B cell (primary cell): ENCODE measurements at regions not wholly inside any gene's neighbourhood (a gene's known extent, or its start where the extent isn't known, plus 50 kb on each side); places are given as distances from the start of the nearest gene placed in this dataset.

Experiments
- ATAC-seq: fragments of 200-7000 bp; cut with Tn5 transposase; one replicate; pipeline ENCODE4 v1.10.0; 2021; ENCODE audit warnings: low read depth, mild to moderate bottlenecking, moderate number of reproducible peaks, moderate library complexity
- CTCF ChIA-PET: fragments of 350-600 bp; sonication (Branson Sonifier 250); formaldehyde crosslinking; loops from one replicate; lab custom pipeline; 2021; ENCODE audit warnings: antibody characterized with exemption, inconsistent platforms; lab: Charles Lee
- POLR2A ChIA-PET: fragments of 350-600 bp; sonication (Branson Sonifier 250); formaldehyde crosslinking; loops from one replicate; lab custom pipeline; 2021; ENCODE audit warnings: antibody characterized with exemption; lab: Charles Lee
- DNase-seq: peaks from one replicate; pipeline ENCODE4 v3.0.0; 2013
- H2AFZ ChIP-seq: 2 replicates; pipeline ENCODE4 v1.6.1; 2012; ENCODE audit warnings: mild to moderate bottlenecking, low read depth, low read length; ENCODE audit not compliant: insufficient read depth, poor library complexity, severe bottlenecking
- H3K27ac ChIP-seq, 2 donors: 1 replicate in 1 of 2; 2 replicates in 1 of 2; pipeline ENCODE4 v1.5.1; 2012 to 2013; ENCODE audit warnings: low read length in 2 of 2, mild to moderate bottlenecking in 2 of 2, moderate library complexity in 1 of 2
- H3K27me3 ChIP-seq, 4 experiments: fragments of 200-600 bp in 1 of 4; sonication (generic) in 1 of 4; replicated peaks in 1 of 4; 1 replicate in 2 of 4; 2 replicates in 2 of 4; pipeline versions ENCODE4 v1.6.1 to v1.7.0; 2013 to 2016; ENCODE audit warnings: low read length in 3 of 4, mild to moderate bottlenecking in 2 of 4, mixed read lengths in 1 of 4, moderate library complexity in 1 of 4; ENCODE audit not compliant: insufficient read depth in 4 of 4, control insufficient read depth in 3 of 4; ENCODE audit errors: control extremely low read depth in 1 of 4
- H3K36me3 ChIP-seq, 2 experiments: replicated peaks in 1 of 2; 1 replicate in 1 of 2; 2 replicates in 1 of 2; pipeline versions ENCODE4 v1.6.1 to v1.7.1; 2013; ENCODE audit warnings: low read length in 1 of 2; ENCODE audit not compliant: insufficient read depth in 2 of 2, control insufficient read depth in 1 of 2; ENCODE audit errors: control extremely low read depth in 1 of 2, extremely low read depth in 1 of 2
- H3K4me1 ChIP-seq, 2 donors: fragments of 200-600 bp in 1 of 2; sonication (generic) in 1 of 2; 1 replicate in 1 of 2; 2 replicates in 1 of 2; pipeline versions ENCODE4 v1.5.1 to v1.6.1; 2013 to 2017; ENCODE audit warnings: low read length in 2 of 2; ENCODE audit not compliant: control insufficient read depth in 2 of 2, insufficient read depth in 2 of 2
- H3K4me2 ChIP-seq: replicated peaks from 2 replicates; pipeline ENCODE3; 2012; ENCODE audit warnings: mild to moderate bottlenecking, low read depth, low read length; ENCODE audit not compliant: poor library complexity, severe bottlenecking
- H3K4me3 ChIP-seq, 5 experiments: fragments of 200-600 bp in 1 of 5; sonication (generic) in 1 of 5; 1 replicate in 3 of 5; 2 replicates in 2 of 5; pipeline versions ENCODE4 v1.5.1 to v1.7.0; 2011 to 2016; ENCODE audit warnings: low read length in 4 of 5, mild to moderate bottlenecking in 4 of 5, low read depth in 2 of 5, control low read depth in 1 of 5, moderate library complexity in 1 of 5; ENCODE audit not compliant: insufficient read depth in 1 of 5; ENCODE audit errors: control extremely low read depth in 1 of 5, extremely low read depth in 1 of 5
- H3K79me2 ChIP-seq: fragments of 200-600 bp; sonication (generic); one replicate; pipeline ENCODE4 v1.6.0; 2016; ENCODE audit warnings: low read length; ENCODE audit not compliant: control insufficient read depth, insufficient read depth
- H3K9ac ChIP-seq: fragments of 200-600 bp; sonication (generic); 2 replicates; pipeline ENCODE4 v1.6.1; 2017; ENCODE audit warnings: mild to moderate bottlenecking, low read length, moderate library complexity
- H3K9me3 ChIP-seq, 3 donors: one replicate each; pipeline versions ENCODE4 v1.6.1 to v1.7.1; 2013; ENCODE audit warnings: low read length in 2 of 3; ENCODE audit not compliant: control insufficient read depth in 2 of 3, insufficient read depth in 1 of 3; ENCODE audit errors: control extremely low read depth in 1 of 3
- H4K20me1 ChIP-seq: 2 replicates; pipeline ENCODE4 v1.6.0; 2012; ENCODE audit warnings: mild to moderate bottlenecking, low read length; ENCODE audit not compliant: insufficient read depth, control insufficient read depth, poor library complexity, severe bottlenecking
- H3K27ac Mint-ChIP-seq: one replicate; pipeline ENCODE4 v1.8.0; 2021; ENCODE audit warnings: mixed read lengths
- H3K27me3 Mint-ChIP-seq: one replicate; pipeline ENCODE4 v1.8.0; 2021; ENCODE audit warnings: mixed read lengths
- H3K4me1 Mint-ChIP-seq: one replicate; pipeline ENCODE4 v1.8.0; 2021; ENCODE audit warnings: mixed read lengths
- H3K4me3 Mint-ChIP-seq: one replicate; pipeline ENCODE4 v1.8.0; 2021; ENCODE audit warnings: mixed read lengths
- H3K9me3 Mint-ChIP-seq: one replicate; pipeline ENCODE4 v1.8.0; 2022; ENCODE audit warnings: mixed read lengths; ENCODE audit not compliant: insufficient read depth
- EZH2 ChIP-seq: IDR thresholded peaks from 2 replicates; pipeline ENCODE4 v1.6.1; 2012; ENCODE audit warnings: borderline replicate concordance, low read depth, mild to moderate bottlenecking, moderate library complexity, low read length; ENCODE audit not compliant: insufficient read depth, poor library complexity, severe bottlenecking
- WGBS: methylation state at CpG from one replicate; pipeline ENCODE4 v1.1.5; 2013; ENCODE audit warnings: missing lambda C conversion rate; ENCODE audit not compliant: insufficient coverage; 5-methylcytosine and 5-hydroxymethylcytosine counted together
- intact Hi-C: fragments of 100-400 bp; cut with micrococcal nuclease; formaldehyde crosslinking; loops from one replicate; pipeline ENCODE4 v1.10.0; 2022
- TF ChIP-seq, protein P1 (sequence below): fragments of 200-600 bp; IDR thresholded peaks from one replicate; pipeline ENCODE4 v1.8.0; 2022; ENCODE audit warnings: antibody characterized with exemption, mild to moderate bottlenecking

DNA sequence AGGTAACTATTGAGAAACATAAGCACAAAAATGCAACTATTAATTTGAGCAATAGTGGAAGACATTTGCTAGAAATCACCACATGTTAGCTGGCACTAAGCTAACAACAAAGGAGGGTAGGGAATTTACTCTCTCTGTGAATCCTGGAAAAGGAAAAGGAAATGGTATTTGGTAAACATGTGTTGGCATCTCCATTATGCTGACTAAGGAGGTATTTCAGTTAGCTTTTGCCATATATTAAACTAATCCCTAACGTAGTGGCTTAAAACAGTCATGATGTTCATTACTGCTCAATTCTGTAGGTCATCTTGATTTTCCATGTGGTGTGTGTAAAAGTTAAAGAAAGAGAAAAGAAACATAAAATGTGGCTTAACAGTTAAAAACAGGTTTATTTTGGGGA is 1686.5 kb upstream of the PCDH7 start:
- Histone ChIP-seq H3K27me3 (no peaks in the 10 kb centered on the region), H3K9me3 (no peaks in the 10 kb centered on the region), H3K9ac (no peak overlapping the region), H3K27ac (no peak overlapping the region), H2AFZ (no peak overlapping the region), H3K4me2 (no peak overlapping the region), H3K4me3 (no peak overlapping the region), H3K4me1 (no peaks in the 10 kb centered on the region), H3K79me2 (no peaks in the 10 kb centered on the region), H4K20me1 (no peaks in the 10 kb centered on the region), H3K36me3 (no peaks in the 10 kb centered on the region)
- Mint-ChIP-seq H3K27ac (no peak overlapping the region), H3K4me3 (no peak overlapping the region), H3K9me3 (no peaks in the 10 kb centered on the region), H3K27me3 (no peaks in the 10 kb centered on the region), H3K4me1 (no peaks in the 10 kb centered on the region)
- intact Hi-C loops = no loop called here
- ChIA-PET POLR2A (no interaction called here), CTCF (no interaction called here)
- DNase-seq (no peak), ATAC-seq (no peak)
- no CpG with 5 or more reads among the region's 1 CpG for WGBS
- TF ChIP-seq, protein P1, sequence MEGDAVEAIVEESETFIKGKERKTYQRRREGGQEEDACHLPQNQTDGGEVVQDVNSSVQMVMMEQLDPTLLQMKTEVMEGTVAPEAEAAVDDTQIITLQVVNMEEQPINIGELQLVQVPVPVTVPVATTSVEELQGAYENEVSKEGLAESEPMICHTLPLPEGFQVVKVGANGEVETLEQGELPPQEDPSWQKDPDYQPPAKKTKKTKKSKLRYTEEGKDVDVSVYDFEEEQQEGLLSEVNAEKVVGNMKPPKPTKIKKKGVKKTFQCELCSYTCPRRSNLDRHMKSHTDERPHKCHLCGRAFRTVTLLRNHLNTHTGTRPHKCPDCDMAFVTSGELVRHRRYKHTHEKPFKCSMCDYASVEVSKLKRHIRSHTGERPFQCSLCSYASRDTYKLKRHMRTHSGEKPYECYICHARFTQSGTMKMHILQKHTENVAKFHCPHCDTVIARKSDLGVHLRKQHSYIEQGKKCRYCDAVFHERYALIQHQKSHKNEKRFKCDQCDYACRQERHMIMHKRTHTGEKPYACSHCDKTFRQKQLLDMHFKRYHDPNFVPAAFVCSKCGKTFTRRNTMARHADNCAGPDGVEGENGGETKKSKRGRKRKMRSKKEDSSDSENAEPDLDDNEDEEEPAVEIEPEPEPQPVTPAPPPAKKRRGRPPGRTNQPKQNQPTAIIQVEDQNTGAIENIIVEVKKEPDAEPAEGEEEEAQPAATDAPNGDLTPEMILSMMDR = no peak
- no peak for TF ChIP-seq EZH2

- H2AFZ ChIP-seq = no peak overlapping the region
- no peak overlapping the region for H3K4me3 Mint-ChIP-seq
Observed at GRCh38 chr4:29037501-29037900, 1682.7 kb upstream of the PCDH7 start.

More at GRCh38 chr4:29037501-29037900, 1682.7 kb upstream of the PCDH7 start:
- intact Hi-C loops = no loop called here
- Histone ChIP-seq H3K79me2 (no peaks in the 10 kb centered on the region), H3K4me2 (no peak overlapping the region), H3K27me3 (no peaks in the 10 kb centered on the region), H3K27ac (no peak overlapping the region), H4K20me1 (no peaks in the 10 kb centered on the region), H3K9me3 (no peaks in the 10 kb centered on the region), H3K4me1 (no peaks in the 10 kb centered on the region), H3K4me3 (no peak overlapping the region), H3K36me3 (no peaks in the 10 kb centered on the region), H3K9ac (no peak overlapping the region)
- H3K27me3 Mint-ChIP-seq = no peaks in the 10 kb centered on the region
- DNase-seq (no peak), ATAC-seq (no peak)
- ChIA-PET POLR2A (no interaction called here), CTCF (no interaction called here)
- no peaks in the 10 kb centered on the region for H3K4me1 Mint-ChIP-seq
- peaks cover 2% of the 10 kb centered on the region for H3K9me3 Mint-ChIP-seq
- no peak for TF ChIP-seq EZH2
- TF ChIP-seq, protein P1 = no peak
- WGBS = no CpG with 5 or more reads among the region's 5 CpGs
- H3K27ac Mint-ChIP-seq = no peak overlapping the region
